ENCODE measurements at regions not wholly inside any gene's neighbourhood (a gene's known extent, or its start where the extent isn't known, plus 50 kb on each side); places are given as distances from the start of the nearest gene placed in this dataset.
A peak's percentile ranks its signal among the peaks of the same experiment; 100 is the strongest.

DNA sequence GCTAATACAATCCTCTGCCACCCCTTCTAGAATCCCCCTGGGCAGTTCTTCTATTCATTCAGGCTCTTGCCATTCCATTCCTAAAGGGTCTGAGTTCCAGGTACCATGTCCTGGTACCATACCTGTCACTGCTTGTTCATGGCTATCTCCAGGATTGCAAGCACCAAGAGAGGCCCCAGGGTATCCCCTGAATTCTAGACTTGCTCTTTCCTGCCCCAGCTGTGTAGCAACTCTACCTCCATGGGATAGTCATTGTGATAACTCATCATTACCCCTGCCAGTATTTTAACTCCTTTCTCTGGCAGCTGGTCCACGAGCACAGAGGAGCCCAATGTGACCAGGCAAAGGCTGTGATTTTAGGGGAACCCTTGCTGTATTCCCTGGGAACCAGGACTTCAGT, 143.7 kb upstream of the CDH5 start:
- Histone ChIP-seq H3K27me3 (ENCODE audit: control insufficient read depth, insufficient read depth, low read length) (peaks cover 11% of the 10 kb centered on the region), H3K4me2 (ENCODE audit: low read depth, low read length) (no peak overlapping the region), H2BK20ac (ENCODE audit: low read depth, low read length) (no peak overlapping the region), H4K5ac (ENCODE audit: low read depth, low read length) (no peak overlapping the region), H3K9ac (ENCODE audit: low read depth, low read length) (no peak overlapping the region), H4K8ac (ENCODE audit: low read depth in 2 of 2, low read length in 2 of 2) (no peak overlapping the region), H3K23ac (ENCODE audit: low read depth, low read length) (no peak overlapping the region), H3K14ac (replicated peaks; ENCODE audit: low read depth, low read length) (no peak overlapping the region), H2AK5ac (ENCODE audit: low read depth, low read length) (peak overlapping the region; percentile 48), H2BK15ac (ENCODE audit: low read depth, low read length) (0 out of 3 replicates have a peak overlapping the region, but pooled peaks have one; percentile 25), H3K9me1 (ENCODE audit: insufficient read depth, low read length) (peaks cover 12% of the 10 kb centered on the region), H2AK9ac (replicated peaks; ENCODE audit: low read depth, low read length, poor library complexity) (no peak overlapping the region), H4K20me1 (ENCODE audit: insufficient read depth, low read length) (no peaks in the 10 kb centered on the region), H3K9me3 (ENCODE audit: control insufficient read depth, insufficient read depth, low read length) (no peaks in the 10 kb centered on the region), H2AFZ (replicated peaks; ENCODE audit: low read length, poor library complexity) (no peak overlapping the region), H3K56ac (ENCODE audit: extremely low read depth, insufficient read depth, low read length) (no peak overlapping the region), H2BK5ac (ENCODE audit: low read depth, low read length, poor library complexity, severe bottlenecking) (no peak overlapping the region), H3K4me1 (ENCODE audit: control insufficient read depth, insufficient read depth, low read length) (peaks cover 8% of the 10 kb centered on the region; the same call in 1 of the 2 replicates), H2BK120ac (ENCODE audit: low read depth, low read length) (0 out of 2 replicates have a peak overlapping the region, but pooled peaks have one; percentile 34), H3K36me3 (ENCODE audit: control insufficient read depth, insufficient read depth, low read length) (no peaks in the 10 kb centered on the region), H3K27ac (ENCODE audit: insufficient read depth, low read length) (no peak overlapping the region), H3K4me3 (ENCODE audit: insufficient read depth, low read depth, low read length) (no peak overlapping the region), H3K4ac (ENCODE audit: low read depth, low read length) (no peak overlapping the region), H3K79me1 (ENCODE audit: low read depth in 1 of 2, low read length in 2 of 2) (no peaks in the 10 kb centered on the region), H4K91ac (ENCODE audit: insufficient read depth, low read depth, low read length) (peak overlapping the region; percentile 2; the same call in 1 of the 2 replicates), H3K18ac (ENCODE audit: low read depth, low read length) (peak overlapping the region; percentile 44; the same call in 1 of the 2 replicates)
- in situ Hi-C loops (cut with MboI; ENCODE audit: low sequenced_read_pairs) (no loop called here), intact Hi-C loops (cut with micrococcal nuclease) (no loop called here), dilution Hi-C loops (cut with HindIII; ENCODE audit: low sequenced_read_pairs, unreplicated experiment) (no loop called here)
- ATAC-seq (ENCODE audit: low read depth) (no peak), DNase-seq (no peak)
- no peak for TF ChIP-seq RAD21 (IDR thresholded peaks at IDR 0.05; ENCODE audit: low read length)
- BruUV-seq (replicated peaks): no TSS peak
- no CpG with 5 or more reads among the region's 1 CpG for WGBS, 2 experiments (ENCODE audit: extremely low coverage in 2 of 2, insufficient read length in 1 of 2)
- POLR2A ChIA-PET (ENCODE audit: unreplicated experiment): no interaction called here
- CTCF ChIA-PET: no interaction called here
